NCI-H2227 (cell line): ENCODE measurements at regions not wholly inside any gene's neighbourhood (a gene's known extent, or its start where the extent isn't known, plus 50 kb on each side); places are given as distances from the start of the nearest gene placed in this dataset.
"Not testable (repeated sequence)": the region's sequence is repeated elsewhere in the genome, so short reads cannot be mapped to it uniquely, and the experiment has no call there.

Experiments used
- DNase-seq: peaks from one replicate; lab custom pipeline; 2025; ENCODE audit not compliant: unreplicated experiment; lab: John Stamatoyannopoulos, UW

GRCh38 chr1:163471779-163472650 lies 150.3 kb downstream of the NUF2 start:
- peak; percentile 71 for DNase-seq

GRCh38 chr1:163472651-163473248 lies 151.0 kb downstream of the NUF2 start:
- DNase-seq = no peak

- no peak for DNase-seq
These were observed 155.6 kb downstream of the NUF2 start for GRCh38 chr1:163477276-163477830.

- DNase-seq = not testable (repeated sequence)
These were observed 176.9 kb downstream of the NUF2 start for GRCh38 chr1:163498391-163499330.

GRCh38 chr1:163504331-163504978 lies 182.7 kb downstream of the NUF2 start:
- DNase-seq = peak; percentile 53

- DNase-seq = no peak
These were observed 187.4 kb downstream of the NUF2 start for GRCh38 chr1:163509114-163509513.

GRCh38 chr1:163512349-163512989 lies 190.7 kb downstream of the NUF2 start:
- no peak for DNase-seq

- DNase-seq = no peak
These were observed 201.7 kb downstream of the NUF2 start for GRCh38 chr1:163523375-163524029.

- DNase-seq = peak; percentile 39
These were observed 207.1 kb downstream of the NUF2 start for GRCh38 chr1:163528710-163529348.

GRCh38 chr1:163531345-163531744 lies 209.6 kb downstream of the NUF2 start:
- DNase-seq = no peak

GRCh38 chr1:163535401-163535800 lies 213.6 kb downstream of the NUF2 start:
- DNase-seq = no peak

GRCh38 chr1:163535807-163536206 lies 214.1 kb downstream of the NUF2 start:
- DNase-seq = peak; percentile 4

GRCh38 chr1:163537809-163538208 lies 216.1 kb downstream of the NUF2 start:
- DNase-seq = no peak

GRCh38 chr1:163538667-163539066 lies 216.9 kb downstream of the NUF2 start:
- DNase-seq = no peak

- DNase-seq = no peak
These were observed 219.0 kb downstream of the NUF2 start for GRCh38 chr1:163540727-163541126.

GRCh38 chr1:163544441-163544840 lies 222.7 kb downstream of the NUF2 start:
- no peak for DNase-seq

- DNase-seq = no peak
These were observed 236.4 kb downstream of the NUF2 start for GRCh38 chr1:163558162-163558561.

- peak; percentile 14 for DNase-seq
These were observed 240.0 kb downstream of the NUF2 start for GRCh38 chr1:163561580-163562295.
